ENCODE measurements at regions not wholly inside any gene's neighbourhood (a gene's known extent, or its start where the extent isn't known, plus 50 kb on each side); places are given as distances from the start of the nearest gene placed in this dataset.

DNA sequence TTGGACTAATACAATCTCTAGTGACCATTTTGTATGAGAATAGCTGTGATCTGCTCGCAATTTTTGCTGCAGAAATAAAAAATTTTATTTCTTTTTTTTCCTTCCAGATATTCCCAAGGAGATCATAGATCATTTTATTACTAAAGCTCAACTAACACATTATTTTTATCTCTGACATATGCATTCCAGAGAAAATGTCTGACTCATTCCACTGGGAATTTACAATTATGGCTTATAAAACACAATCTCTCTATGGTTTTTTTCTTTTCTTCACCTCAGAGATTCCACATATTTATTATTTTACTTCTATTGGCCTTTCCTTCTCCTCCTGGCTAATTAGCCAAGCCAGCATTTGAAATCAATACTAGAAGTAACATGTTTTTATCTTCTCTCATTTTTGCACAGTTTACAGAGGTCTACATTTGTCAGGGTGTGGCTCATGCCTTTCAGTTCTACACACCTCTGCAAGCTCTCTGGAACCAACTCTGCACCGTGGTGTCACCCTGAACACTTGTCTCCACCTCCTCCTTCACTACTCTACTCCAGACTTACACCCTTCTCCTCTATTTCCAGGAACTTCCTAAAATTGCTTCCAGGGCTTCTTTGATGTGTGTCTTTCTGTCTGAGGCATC, 59.8 kb upstream of the GPM6A start:
- H3K36me3 ChIP-seq = no peaks in the 10 kb centered on the region
- H3K9me3 ChIP-seq = no peaks in the 10 kb centered on the region
- H3K27me3 ChIP-seq = no peaks in the 10 kb centered on the region
- H3K4me3 ChIP-seq = no peak overlapping the region
- peak; percentile 32 for DNase-seq

- 0 out of 2 replicates have a peak, but pooled peaks cover 4% of the 10 kb centered on the region for H3K9me3 ChIP-seq
- no peak overlapping the region for H3K4me3 ChIP-seq
- H3K36me3 ChIP-seq = no peaks in the 10 kb centered on the region
- H3K27me3 ChIP-seq = no peaks in the 10 kb centered on the region
- no peak for DNase-seq
These were observed 61.6 kb upstream of the GPM6A start for GRCh38 chr4:175873707-175874106.

- Histone ChIP-seq H3K9me3 (0 out of 2 replicates have a peak, but pooled peaks cover 7% of the 10 kb centered on the region), H3K4me3 (no peak overlapping the region), H3K27me3 (no peaks in the 10 kb centered on the region), H3K36me3 (no peaks in the 10 kb centered on the region)
- DNase-seq = no peak
These were observed 62.2 kb upstream of the GPM6A start for GRCh38 chr4:175874306-175874705.

DNA sequence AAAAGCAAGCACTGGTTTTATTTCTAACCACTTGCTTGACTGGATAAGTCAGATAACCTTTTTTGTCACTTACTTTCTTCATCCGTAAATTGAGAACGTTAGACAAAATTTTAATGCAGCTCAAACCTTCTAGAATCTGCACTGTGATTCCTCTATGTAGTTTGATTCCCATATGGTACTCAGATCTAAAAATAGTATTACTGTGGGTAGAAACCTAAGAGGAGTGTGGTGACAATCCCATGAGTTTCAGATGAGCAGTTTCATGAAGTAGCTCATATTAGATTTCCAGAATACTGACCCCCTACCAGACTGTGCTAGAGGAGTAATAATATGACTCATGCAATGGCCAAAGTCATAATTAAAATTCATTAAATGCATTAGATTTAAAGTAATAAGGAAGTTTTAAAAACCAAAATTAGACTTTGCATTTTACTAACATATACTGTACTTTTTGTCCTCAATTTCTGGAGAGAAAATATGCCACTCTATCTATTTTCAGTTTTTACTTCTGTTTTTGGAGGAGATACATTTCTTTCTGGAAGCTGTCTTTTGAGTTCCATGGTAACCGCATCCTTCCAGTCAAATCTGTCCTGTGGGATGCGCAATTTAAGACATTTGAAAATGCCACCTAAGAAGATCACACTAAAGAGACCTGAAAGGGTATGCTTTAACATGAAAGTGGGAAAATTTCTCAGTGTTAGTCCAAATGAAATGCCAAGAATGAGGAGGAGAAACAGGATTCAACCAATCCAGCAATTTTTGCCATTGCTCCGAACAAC, 64.1 kb upstream of the GPM6A start:
- H3K27me3 ChIP-seq = no peaks in the 10 kb centered on the region
- H3K4me3 ChIP-seq = no peak overlapping the region
- H3K36me3 ChIP-seq = no peaks in the 10 kb centered on the region
- no peak for DNase-seq
- 0 out of 2 replicates have a peak, but pooled peaks cover 9% of the 10 kb centered on the region for H3K9me3 ChIP-seq

GRCh38 chr4:175882891-175883290, 70.8 kb upstream of the GPM6A start:
- Histone ChIP-seq H3K27me3 (no peaks in the 10 kb centered on the region), H3K4me3 (no peak overlapping the region), H3K9me3 (0 out of 2 replicates have a peak, but pooled peaks cover 9% of the 10 kb centered on the region), H3K36me3 (no peaks in the 10 kb centered on the region)
- no peak for DNase-seq

DNA sequence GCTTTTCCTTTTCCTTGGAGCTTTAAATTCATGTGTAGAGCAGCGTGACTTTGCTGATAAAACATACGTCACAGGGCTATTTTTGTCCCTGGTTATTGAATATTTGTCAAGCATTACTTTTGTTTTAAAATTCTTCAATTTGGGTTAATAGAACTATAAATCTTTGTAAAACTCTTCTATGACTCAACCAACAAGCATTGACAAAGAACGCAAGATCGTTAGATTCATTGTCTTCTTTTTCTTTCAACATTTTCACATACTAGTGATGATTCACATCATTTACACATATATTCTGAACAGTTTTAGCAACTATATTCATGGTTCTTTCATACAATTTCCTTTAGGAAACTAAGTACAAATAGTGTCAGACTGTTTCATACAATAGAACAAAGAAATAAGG, 72.0 kb upstream of the GPM6A start:
- no peaks in the 10 kb centered on the region for H3K27me3 ChIP-seq
- no peak for DNase-seq
- H3K4me3 ChIP-seq = no peak overlapping the region
- H3K9me3 ChIP-seq = peaks cover 2% of the 10 kb centered on the region; the same call in 1 of the 2 replicates
- H3K36me3 ChIP-seq = no peaks in the 10 kb centered on the region

DNA sequence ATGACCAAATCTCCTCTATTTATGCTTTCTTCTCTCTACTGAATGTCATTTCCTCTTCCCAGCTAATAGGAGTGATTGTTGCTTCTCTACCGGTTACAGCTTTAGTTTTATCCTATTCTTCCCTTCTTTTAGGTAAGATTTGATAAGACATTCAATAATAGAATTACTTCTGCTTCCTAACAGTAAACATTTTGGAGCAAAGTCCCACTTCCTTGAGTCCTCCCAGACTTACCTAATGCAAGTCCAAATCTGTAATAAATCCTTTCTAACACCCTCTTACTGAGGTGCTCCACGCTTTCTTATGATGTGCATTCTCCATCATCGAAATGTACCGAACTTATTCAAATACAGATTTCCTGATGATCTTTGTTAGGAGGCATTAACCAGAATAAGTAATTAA, 79.2 kb upstream of the GPM6A start:
- Histone ChIP-seq H3K36me3 (no peaks in the 10 kb centered on the region), H3K4me3 (no peak overlapping the region), H3K27me3 (peaks cover 25% of the 10 kb centered on the region), H3K9me3 (no peaks in the 10 kb centered on the region; the same call in 1 of the 2 replicates)
- DNase-seq = no peak

DNA sequence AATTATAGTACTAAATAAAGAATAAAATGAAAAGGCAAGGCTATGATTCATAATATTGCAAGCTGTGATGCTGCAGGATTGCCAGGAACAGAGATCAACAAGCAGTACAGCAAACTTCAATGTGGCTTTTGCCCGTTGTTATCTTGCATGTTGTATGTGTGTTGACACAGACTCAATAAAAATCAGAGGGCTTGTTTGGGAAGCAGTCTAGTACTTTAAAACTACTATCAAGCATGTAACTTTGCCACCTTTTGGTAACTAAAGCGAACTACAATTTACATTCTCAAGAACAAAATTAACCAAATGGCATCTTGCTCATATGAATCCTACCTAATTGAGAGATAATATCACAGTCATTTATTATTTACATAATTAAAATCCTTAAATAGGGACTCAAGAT, 79.8 kb upstream of the GPM6A start:
- Histone ChIP-seq H3K36me3 (no peaks in the 10 kb centered on the region), H3K9me3 (no peaks in the 10 kb centered on the region; the same call in 1 of the 2 replicates), H3K27me3 (peaks cover 31% of the 10 kb centered on the region), H3K4me3 (no peak overlapping the region)
- no peak for DNase-seq

GRCh38 chr4:175905925-175906324, 93.9 kb upstream of the GPM6A start:
- Histone ChIP-seq H3K9me3 (no peaks in the 10 kb centered on the region), H3K36me3 (no peaks in the 10 kb centered on the region), H3K4me3 (no peak overlapping the region), H3K27me3 (peaks cover 48% of the 10 kb centered on the region)
- DNase-seq = no peak

- H3K36me3 ChIP-seq = no peaks in the 10 kb centered on the region
- no peak for DNase-seq
These were observed 94.3 kb upstream of the GPM6A start for GRCh38 chr4:175906384-175906783.

DNA sequence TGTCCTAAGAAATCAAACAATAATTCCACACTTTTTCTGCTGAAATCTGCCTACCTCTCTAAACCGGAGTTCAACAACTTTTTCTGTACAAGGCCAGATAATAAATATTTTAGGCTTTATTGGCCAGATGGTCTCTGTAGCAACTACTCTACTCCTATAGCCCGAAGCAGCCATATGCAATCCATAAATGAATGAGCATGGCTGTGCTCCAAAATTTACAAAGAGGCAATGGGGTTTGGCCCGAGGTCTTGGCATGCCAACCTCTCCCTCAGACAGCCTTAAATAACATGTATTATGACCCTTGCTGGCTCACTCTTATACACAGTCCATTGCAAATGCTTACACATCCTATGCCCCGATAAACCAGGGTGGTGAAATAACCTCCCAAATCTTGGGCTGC, 98.6 kb upstream of the GPM6A start:
- no peaks in the 10 kb centered on the region for H3K9me3 ChIP-seq

More at GRCh38 chr4:175906384-175906783, 94.3 kb upstream of the GPM6A start:
- Histone ChIP-seq H3K27me3 (peaks cover 47% of the 10 kb centered on the region), H3K4me3 (no peak overlapping the region), H3K9me3 (no peaks in the 10 kb centered on the region)

DNA sequence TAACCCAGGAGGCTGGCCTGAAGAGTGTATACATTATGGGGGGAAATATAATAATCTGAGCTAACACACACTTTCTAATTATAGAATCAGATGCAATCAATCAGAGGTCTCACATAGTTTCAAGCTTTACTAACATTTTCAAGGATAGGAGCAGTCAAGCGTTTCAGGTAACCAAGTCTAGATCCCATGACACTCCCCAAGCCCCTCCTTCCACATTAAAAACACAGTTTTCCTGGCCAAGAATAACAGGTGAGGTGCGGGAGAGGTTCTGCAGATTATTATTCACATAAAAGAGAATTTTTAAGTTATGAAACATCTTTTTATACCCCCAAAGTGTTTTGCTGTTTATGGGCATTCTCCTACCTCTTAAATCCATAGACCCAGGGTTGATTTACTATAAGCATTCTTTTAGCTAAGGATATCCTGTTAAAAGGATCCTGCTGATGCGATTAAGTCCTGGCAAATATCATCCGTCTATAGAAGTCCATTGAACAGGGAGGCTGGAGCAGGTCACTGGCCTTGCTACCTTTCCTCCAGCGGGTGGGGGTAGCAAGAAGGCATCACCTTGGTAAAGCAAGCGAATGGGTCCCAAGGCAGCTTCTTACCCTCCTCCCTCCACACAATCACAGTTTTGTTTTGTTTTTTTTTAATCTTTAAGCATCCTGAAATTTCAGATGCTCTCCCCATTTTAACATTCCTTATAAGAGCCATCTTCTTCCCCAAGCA, 104.7 kb upstream of the GPM6A start:
- Histone ChIP-seq H3K27me3 (peaks cover 33% of the 10 kb centered on the region), H3K9me3 (no peaks in the 10 kb centered on the region), H3K36me3 (no peaks in the 10 kb centered on the region), H3K4me3 (no peak overlapping the region)
- no peak for DNase-seq

More for the DNA sequence above, 98.6 kb upstream of the GPM6A start:
- DNase-seq = peak; percentile 20
- H3K27me3 ChIP-seq = peaks cover 31% of the 10 kb centered on the region
- no peak overlapping the region for H3K4me3 ChIP-seq
- no peaks in the 10 kb centered on the region for H3K36me3 ChIP-seq

GRCh38 chr4:175927121-175927520, 115.1 kb upstream of the GPM6A start:
- Histone ChIP-seq H3K4me3 (no peak overlapping the region), H3K9me3 (no peaks in the 10 kb centered on the region), H3K27me3 (peaks cover 47% of the 10 kb centered on the region), H3K36me3 (no peaks in the 10 kb centered on the region)
- DNase-seq = no peak

- Histone ChIP-seq H3K9me3 (no peaks in the 10 kb centered on the region), H3K36me3 (no peaks in the 10 kb centered on the region), H3K27me3 (peaks cover 52% of the 10 kb centered on the region), H3K4me3 (no peak overlapping the region)
- DNase-seq = no peak
These were observed 117.4 kb upstream of the GPM6A start for GRCh38 chr4:175929441-175929840.

GRCh38 chr4:175929932-175930331, 117.9 kb upstream of the GPM6A start:
- H3K36me3 ChIP-seq = no peaks in the 10 kb centered on the region
- no peak overlapping the region for H3K4me3 ChIP-seq
- DNase-seq = no peak
- H3K27me3 ChIP-seq = peaks cover 55% of the 10 kb centered on the region
- no peaks in the 10 kb centered on the region for H3K9me3 ChIP-seq

- Histone ChIP-seq H3K9me3 (no peaks in the 10 kb centered on the region), H3K27me3 (peaks cover 55% of the 10 kb centered on the region), H3K36me3 (no peaks in the 10 kb centered on the region), H3K4me3 (no peak overlapping the region)
- no peak for DNase-seq
These were observed 118.4 kb upstream of the GPM6A start for GRCh38 chr4:175930471-175930870.

GRCh38 chr4:175932116-175932515, 120.1 kb upstream of the GPM6A start:
- Histone ChIP-seq H3K9me3 (no peaks in the 10 kb centered on the region), H3K36me3 (no peaks in the 10 kb centered on the region), H3K4me3 (no peak overlapping the region), H3K27me3 (peaks cover 55% of the 10 kb centered on the region)
- DNase-seq = no peak

All from MG63 (cell line).